RKO (cell line): ENCODE measurements at regions not wholly inside any gene's neighbourhood (a gene's known extent, or its start where the extent isn't known, plus 50 kb on each side); places are given as distances from the start of the nearest gene placed in this dataset.

Experiments used
- DNase-seq: peaks from one replicate; pipeline ENCODE4 v3.0.0-alpha.2; 2016; ENCODE audit warnings: low spot score

DNA sequence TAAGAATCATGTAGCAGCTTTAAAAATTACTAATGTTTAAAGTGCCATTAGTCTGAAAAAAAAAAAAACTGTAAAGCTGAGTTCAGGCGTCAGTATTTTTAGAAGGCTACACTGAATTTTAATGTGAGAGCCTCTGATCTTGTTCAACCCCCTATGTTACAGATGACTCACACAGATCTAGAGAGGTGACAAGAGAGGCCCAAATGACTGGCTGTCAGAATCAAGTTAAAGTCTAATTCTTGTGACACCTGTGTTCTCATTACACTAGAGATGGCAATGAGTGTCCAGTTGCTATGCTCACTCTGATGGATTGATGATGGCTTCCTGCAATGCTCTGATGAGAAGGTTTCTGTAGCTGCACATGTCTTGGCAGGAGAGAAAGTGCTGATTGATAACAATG lies 203.5 kb upstream of the OBI1 start:
- DNase-seq = no peak

DNA sequence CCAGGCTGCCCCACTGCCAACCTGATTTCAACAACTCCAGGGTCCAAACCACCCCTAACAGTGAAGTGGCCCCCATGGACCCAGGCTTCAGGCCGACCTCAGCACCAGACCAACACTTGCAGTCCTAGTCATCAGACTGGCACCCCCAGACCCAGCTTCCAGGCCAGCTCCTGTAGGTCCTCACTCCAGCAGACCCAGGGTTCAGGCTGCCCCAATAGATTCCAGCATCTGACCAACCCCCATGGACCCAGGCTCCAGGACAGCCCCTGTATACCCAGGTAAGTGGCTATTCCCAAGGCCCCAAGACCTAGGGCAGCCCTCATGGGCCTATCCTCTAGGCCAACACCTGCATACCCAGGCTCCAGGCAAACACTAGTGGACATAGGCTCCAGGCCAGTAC lies 193.8 kb upstream of the OBI1 start:
- no peak for DNase-seq

- DNase-seq = no peak
Observed at GRCh38 chr13:78845656-78846365, 186.9 kb upstream of the OBI1 start.

- no peak for DNase-seq
Observed at GRCh38 chr13:78844106-78844505, 185.2 kb upstream of the OBI1 start.

GRCh38 chr13:78841358-78841963 lies 182.5 kb upstream of the OBI1 start:
- no peak for DNase-seq

GRCh38 chr13:78836238-78836784 lies 177.4 kb upstream of the OBI1 start:
- no peak for DNase-seq

GRCh38 chr13:78832461-78832860 lies 173.5 kb upstream of the OBI1 start:
- DNase-seq = no peak

DNA sequence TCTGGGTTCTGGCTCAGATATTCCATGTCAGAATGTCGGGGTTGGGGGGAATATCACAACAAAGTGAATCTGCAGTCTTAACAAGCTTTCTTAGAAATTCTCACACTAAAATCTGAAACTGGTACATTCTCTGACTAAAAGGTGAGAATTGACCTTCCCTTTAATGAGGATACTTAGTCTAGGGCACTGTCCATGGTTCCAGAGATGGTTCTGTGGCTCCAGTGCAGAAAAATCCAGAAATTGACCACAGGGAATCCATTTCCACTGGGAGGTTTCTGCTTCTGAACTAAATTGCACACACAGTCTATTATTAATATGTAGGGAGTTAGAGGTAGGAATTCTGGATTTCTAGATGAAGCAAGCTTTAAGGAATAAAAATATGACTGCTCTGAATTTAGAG lies 171.6 kb upstream of the OBI1 start:
- no peak for DNase-seq

DNA sequence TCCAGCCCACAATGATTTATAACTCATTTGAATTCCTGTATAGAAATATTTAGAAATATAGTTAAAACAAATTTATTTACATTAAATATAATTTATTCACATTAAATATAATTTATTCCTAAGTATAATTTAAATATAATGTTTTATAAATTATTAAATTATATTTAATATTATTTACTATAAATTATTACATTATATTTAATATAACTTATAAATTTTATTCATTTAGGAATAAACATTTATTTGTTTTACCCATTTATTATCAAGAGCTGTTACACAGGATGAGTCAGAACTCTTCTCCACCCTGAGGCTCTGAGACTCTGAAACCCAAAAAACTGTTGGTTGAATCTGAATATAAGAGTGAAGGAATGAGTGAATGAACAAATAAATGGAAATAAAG lies 170.9 kb upstream of the OBI1 start:
- DNase-seq = no peak

GRCh38 chr13:78827471-78827870 lies 168.5 kb upstream of the OBI1 start:
- DNase-seq = no peak

DNA sequence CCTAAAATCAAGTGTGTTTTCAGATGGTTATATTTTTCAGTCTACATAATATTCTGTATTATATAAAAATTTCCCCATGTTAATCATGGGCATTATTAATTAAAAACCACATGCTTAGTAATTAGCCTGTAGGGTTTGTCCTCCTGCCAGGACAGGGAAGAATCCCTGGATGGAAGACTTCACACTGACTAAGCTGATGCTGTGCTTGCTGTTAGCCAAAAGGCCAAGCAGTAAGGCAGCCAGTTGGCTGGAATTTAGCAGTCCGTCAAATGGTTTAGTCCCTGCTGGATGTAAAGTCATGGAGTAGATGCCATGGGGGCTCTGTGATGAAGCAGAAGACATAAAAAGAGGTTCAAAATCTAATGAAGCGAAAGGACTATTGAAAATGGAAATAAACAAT lies 168.0 kb upstream of the OBI1 start:
- no peak for DNase-seq

GRCh38 chr13:78826312-78826711 lies 167.4 kb upstream of the OBI1 start:
- no peak for DNase-seq

DNA sequence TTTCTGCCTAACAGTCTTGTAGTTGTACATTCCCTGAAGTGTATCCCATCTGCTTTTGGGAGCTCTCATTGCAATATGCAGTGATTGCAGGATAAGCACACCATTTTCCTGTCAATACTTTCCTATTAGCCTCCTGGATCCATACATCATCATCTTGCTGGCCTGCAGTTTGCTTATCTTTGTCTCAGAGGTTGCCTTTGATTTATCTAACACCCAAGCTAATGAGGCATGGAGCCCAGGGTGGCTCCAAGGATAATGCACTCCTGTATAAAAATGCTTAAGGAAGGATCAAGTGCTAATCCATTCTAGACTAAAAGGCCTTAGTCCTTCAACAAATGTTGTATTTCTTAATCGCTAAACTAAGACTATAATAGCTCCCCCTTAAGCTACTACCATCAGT lies 161.6 kb upstream of the OBI1 start:
- no peak for DNase-seq

DNA sequence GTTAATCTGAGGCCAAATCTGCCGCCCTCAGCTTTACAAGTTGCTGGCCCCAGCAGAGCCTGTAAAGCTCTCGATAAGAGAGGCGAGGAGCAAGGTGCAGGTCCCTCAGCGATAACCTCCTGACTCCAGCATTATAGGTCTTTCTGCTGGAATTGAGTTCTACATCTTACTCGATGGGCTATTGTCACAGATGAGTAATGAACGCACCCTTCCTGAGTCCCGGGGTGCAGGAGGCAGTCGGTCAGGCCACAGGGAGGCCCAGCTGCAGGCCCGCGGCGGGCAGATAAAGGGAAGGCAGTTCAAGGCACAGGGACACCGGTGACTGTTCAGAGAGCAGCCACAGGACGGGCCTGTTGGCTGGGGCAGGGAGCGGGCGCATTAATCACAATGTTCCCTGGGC lies 157.6 kb upstream of the OBI1 start:
- DNase-seq = no peak

GRCh38 chr13:78816154-78816553 lies 157.2 kb upstream of the OBI1 start:
- DNase-seq = no peak

DNA sequence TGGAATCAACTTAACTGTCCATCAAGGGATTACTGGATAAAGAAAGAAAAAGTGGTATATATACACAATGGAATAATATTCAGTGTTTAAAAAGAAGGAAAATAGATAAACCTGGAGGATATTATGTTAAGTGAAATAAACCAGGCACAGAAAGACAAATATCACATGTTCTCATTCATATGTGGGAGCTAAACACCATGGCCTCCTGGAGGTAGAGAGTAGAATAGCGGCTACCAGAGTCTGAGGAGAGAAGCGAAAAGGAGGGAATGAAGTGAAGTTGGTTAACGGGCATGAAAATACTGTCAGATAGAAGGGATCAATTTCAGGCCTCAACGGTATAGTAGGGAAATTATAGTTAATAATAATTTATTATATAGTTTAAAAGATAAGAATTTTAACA lies 147.5 kb upstream of the OBI1 start:
- peak; percentile 14 for DNase-seq

DNA sequence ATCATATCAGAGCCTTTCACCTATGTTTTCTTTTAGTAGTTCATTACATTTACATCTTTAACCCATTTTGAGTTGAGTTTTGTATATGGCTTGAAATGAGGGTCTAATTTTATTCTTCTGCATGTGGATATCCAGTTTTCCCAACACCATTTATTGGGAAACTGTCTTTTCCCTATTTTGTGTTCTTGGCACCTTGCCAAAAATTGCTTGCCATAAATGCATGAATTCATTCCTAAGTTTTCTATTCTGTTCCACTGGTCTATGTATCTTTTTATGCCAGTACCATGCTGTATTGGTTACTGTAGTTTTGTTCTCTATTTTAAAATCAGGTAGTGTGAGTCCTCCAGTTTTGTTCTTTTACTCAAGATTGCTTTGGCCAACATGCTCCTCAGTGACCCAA lies 144.0 kb upstream of the OBI1 start:
- no peak for DNase-seq

GRCh38 chr13:78787190-78787589 lies 128.2 kb upstream of the OBI1 start:
- DNase-seq = no peak

GRCh38 chr13:78786459-78786858 lies 127.5 kb upstream of the OBI1 start:
- no peak for DNase-seq

GRCh38 chr13:78785764-78786163 lies 126.8 kb upstream of the OBI1 start:
- DNase-seq = no peak

GRCh38 chr13:78784014-78784750 lies 125.2 kb upstream of the OBI1 start:
- DNase-seq = no peak

DNA sequence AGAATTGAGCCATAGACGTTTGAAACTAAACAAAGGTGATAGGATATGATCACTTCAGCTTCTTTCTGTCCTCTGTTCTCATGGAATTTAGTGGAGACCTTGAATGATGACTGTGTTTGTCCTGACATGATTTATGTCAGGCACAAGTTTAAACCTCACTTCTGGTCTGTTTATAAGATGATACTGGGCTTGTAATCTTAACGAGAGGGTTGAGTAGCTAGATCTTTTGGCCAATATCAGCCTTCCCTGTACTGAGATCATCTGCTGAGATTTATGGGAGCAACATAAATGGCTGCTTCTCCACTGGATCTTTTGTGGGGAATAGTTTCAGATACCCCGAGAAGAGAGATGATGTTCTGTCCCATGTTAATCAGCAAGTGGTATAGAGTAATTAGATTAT lies 121.8 kb upstream of the OBI1 start:
- no peak for DNase-seq

DNA sequence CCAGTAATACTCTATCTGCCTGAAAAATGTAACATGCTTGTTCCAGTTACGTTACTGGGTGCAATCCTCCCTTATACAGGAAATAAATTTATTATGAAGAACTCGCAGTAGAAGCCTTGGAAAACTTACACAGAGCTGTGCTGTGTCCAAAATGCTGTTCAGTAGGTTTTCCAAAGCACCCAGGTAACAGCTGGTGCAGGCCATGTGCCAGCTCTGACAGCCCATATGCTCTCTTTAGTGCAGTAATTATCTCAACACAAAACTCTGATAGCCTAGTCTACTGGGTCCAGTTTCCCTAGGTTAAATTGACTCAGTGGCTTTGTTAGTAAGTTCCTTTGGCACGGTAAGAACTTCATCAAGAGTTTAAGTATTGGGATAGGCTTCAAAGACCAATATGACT lies 120.7 kb upstream of the OBI1 start:
- no peak for DNase-seq
